Osteoblast (primary cell): ENCODE measurements at regions not wholly inside any gene's neighbourhood (a gene's known extent, or its start where the extent isn't known, plus 50 kb on each side); places are given as distances from the start of the nearest gene placed in this dataset.
A peak's percentile ranks its signal among the peaks of the same experiment; 100 is the strongest.

Experiments used
- DNase-seq: peaks from one replicate; pipeline ENCODE4 v3.0.0; 2011; ENCODE audit warnings: low spot score, mixed read lengths; ENCODE audit not compliant: insufficient read length; ENCODE audit errors: missing footprints
- H2AFZ ChIP-seq: 2 replicates; pipeline ENCODE4 v1.6.0; 2011; ENCODE audit warnings: mild to moderate bottlenecking, low read length
- H3K27ac ChIP-seq: 2 replicates; pipeline ENCODE4 v1.5.1; 2011; ENCODE audit warnings: mild to moderate bottlenecking, low read depth, low read length, moderate library complexity
- H3K27me3 ChIP-seq: 2 replicates; pipeline ENCODE4 v1.6.0; 2012; ENCODE audit warnings: mild to moderate bottlenecking, control low read depth, inconsistent platforms, low read length, moderate library complexity; ENCODE audit not compliant: insufficient read depth
- H3K36me3 ChIP-seq: 2 replicates; pipeline ENCODE4 v1.5.1; 2011; ENCODE audit warnings: mild to moderate bottlenecking, low read length, control low read depth, moderate library complexity; ENCODE audit not compliant: insufficient read depth
- H3K4me1 ChIP-seq: 2 replicates; pipeline ENCODE4 v1.5.1; 2011; ENCODE audit warnings: mild to moderate bottlenecking, low read length, control low read depth, moderate library complexity; ENCODE audit not compliant: insufficient read depth
- H3K4me2 ChIP-seq: 2 replicates; pipeline ENCODE4 v1.6.0; 2011; ENCODE audit warnings: mild to moderate bottlenecking, low read length; ENCODE audit not compliant: insufficient read depth
- H3K4me3 ChIP-seq: fragments of 200-600 bp; sonication (generic); 3 replicates; pipeline ENCODE4 v1.5.1; 2012; ENCODE audit warnings: mild to moderate bottlenecking, low read length, inconsistent platforms; ENCODE audit not compliant: insufficient read depth
- H3K79me2 ChIP-seq: 2 replicates; pipeline ENCODE4 v1.6.0; 2012; ENCODE audit warnings: mild to moderate bottlenecking, low read length, control low read depth, inconsistent platforms; ENCODE audit not compliant: insufficient read depth
- H3K9me3 ChIP-seq: 2 replicates; pipeline ENCODE4 v1.5.1; 2011; ENCODE audit warnings: low read depth, low read length, control low read depth
- H4K20me1 ChIP-seq: 2 replicates; pipeline ENCODE4 v1.6.0; 2012; ENCODE audit warnings: mild to moderate bottlenecking, low read length, control low read depth; ENCODE audit not compliant: insufficient read depth
- TF ChIP-seq, protein P1 (sequence below): IDR thresholded peaks from 2 replicates; pipeline ENCODE4 v1.5.1; 2011; ENCODE audit warnings: mild to moderate bottlenecking, low read depth, low read length, moderate library complexity; ENCODE audit errors: extremely low read depth

DNA sequence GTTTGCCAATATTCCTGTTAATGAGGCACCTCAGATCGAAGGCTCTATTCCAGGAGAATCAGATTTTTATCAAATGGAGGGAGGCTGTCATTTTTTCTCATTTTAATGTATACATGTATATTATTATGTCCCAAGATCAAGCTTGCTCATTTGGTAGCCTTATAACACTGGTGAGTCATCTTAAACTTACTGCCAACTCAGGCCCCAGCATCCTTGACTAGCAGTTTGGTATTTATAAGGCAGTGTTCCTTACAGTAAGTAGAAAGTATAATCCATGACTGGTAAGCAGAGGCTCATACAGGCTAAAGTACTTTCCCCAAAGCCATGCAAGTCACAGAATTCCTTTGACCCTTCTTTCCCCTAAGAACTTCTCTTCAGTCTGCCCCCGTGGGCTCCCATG lies 90.7 kb upstream of the NR3C1 start:
- no peaks in the 10 kb centered on the region for H3K79me2 ChIP-seq
- H3K4me2 ChIP-seq = no peak overlapping the region
- no peaks in the 10 kb centered on the region for H3K27me3 ChIP-seq
- H3K4me3 ChIP-seq = no peak overlapping the region
- TF ChIP-seq, protein P1, sequence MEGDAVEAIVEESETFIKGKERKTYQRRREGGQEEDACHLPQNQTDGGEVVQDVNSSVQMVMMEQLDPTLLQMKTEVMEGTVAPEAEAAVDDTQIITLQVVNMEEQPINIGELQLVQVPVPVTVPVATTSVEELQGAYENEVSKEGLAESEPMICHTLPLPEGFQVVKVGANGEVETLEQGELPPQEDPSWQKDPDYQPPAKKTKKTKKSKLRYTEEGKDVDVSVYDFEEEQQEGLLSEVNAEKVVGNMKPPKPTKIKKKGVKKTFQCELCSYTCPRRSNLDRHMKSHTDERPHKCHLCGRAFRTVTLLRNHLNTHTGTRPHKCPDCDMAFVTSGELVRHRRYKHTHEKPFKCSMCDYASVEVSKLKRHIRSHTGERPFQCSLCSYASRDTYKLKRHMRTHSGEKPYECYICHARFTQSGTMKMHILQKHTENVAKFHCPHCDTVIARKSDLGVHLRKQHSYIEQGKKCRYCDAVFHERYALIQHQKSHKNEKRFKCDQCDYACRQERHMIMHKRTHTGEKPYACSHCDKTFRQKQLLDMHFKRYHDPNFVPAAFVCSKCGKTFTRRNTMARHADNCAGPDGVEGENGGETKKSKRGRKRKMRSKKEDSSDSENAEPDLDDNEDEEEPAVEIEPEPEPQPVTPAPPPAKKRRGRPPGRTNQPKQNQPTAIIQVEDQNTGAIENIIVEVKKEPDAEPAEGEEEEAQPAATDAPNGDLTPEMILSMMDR = no peak
- no peaks in the 10 kb centered on the region for H3K9me3 ChIP-seq
- H4K20me1 ChIP-seq = no peaks in the 10 kb centered on the region
- H2AFZ ChIP-seq = no peak overlapping the region
- DNase-seq = no peak
- H3K27ac ChIP-seq = peak overlapping the region; percentile 52
- H3K4me1 ChIP-seq = peaks cover 28% of the 10 kb centered on the region
- H3K36me3 ChIP-seq = no peaks in the 10 kb centered on the region

DNA sequence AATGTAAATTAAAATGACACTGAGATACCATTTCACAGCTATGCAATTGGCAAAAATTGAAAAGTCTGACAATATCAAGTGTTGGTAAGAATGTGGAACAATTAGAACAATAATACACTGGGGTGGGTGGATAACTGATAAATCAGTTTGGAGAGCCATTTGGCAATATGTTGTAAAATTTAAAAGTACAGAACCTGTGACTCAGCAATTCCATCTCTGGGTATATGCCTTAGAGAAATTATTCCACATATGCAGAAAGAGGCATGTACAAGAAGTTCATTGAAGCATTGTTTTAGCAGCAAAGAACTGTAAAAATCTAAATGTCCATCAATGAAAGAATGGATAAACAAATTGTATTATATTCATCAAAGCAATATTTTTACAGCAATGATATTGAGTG lies 89.3 kb upstream of the NR3C1 start:
- Histone ChIP-seq H3K4me2 (no peak overlapping the region), H3K9me3 (no peaks in the 10 kb centered on the region), H3K4me1 (peaks cover 28% of the 10 kb centered on the region), H4K20me1 (no peaks in the 10 kb centered on the region), H3K27me3 (no peaks in the 10 kb centered on the region), H3K27ac (no peak overlapping the region), H3K79me2 (no peaks in the 10 kb centered on the region), H3K4me3 (no peak overlapping the region), H2AFZ (no peak overlapping the region), H3K36me3 (no peaks in the 10 kb centered on the region)
- TF ChIP-seq, protein P1 = no peak
- no peak for DNase-seq

DNA sequence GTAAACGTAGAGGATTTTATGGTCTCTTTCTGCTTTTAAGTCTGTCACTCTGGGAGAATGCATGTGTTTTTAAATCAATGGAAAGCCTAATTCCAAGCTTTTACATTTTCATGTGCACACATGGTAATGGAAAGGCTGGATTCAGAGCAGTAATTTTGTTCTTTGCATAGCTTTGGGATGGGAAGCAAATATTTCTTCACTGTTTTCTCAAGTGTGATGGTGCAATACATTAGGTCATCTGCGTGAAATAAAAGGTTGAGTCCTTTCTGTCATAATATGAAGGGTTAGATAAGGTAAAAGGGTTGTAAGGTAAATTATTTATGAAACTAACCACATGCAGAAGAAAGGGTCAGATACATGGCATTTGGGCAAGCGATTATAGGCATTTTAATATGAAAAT lies 88.2 kb upstream of the NR3C1 start:
- no peaks in the 10 kb centered on the region for H3K27me3 ChIP-seq
- H3K36me3 ChIP-seq = no peaks in the 10 kb centered on the region
- H3K4me3 ChIP-seq = no peak overlapping the region
- no peak overlapping the region for H3K4me2 ChIP-seq
- no peak for DNase-seq
- TF ChIP-seq, protein P1 = no peak
- H3K4me1 ChIP-seq = peaks cover 28% of the 10 kb centered on the region
- no peaks in the 10 kb centered on the region for H4K20me1 ChIP-seq
- no peaks in the 10 kb centered on the region for H3K9me3 ChIP-seq
- no peak overlapping the region for H3K27ac ChIP-seq
- H2AFZ ChIP-seq = no peak overlapping the region
- no peaks in the 10 kb centered on the region for H3K79me2 ChIP-seq

DNA sequence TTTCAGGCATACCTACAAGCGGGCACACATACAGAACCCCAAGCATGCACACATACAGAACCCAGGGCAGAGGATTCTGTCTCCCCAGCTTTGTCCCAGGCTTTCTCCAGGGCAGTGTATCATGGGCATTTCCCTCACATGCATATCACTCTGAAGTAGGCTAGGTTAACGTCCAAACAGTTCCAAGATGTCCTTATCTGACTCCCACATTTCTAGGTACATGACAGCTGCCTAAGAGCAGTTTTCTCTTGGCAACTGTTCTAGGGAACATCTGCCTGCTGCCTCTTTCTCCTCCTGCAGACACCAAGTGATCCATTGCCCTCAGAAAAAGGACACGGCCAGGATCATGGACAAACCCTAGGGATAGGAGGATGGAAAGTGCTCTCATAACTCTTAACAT lies 84.9 kb upstream of the NR3C1 start:
- Histone ChIP-seq H3K4me3 (no peak overlapping the region), H4K20me1 (no peaks in the 10 kb centered on the region), H3K79me2 (no peaks in the 10 kb centered on the region), H2AFZ (no peak overlapping the region), H3K4me2 (no peak overlapping the region), H3K4me1 (no peaks in the 10 kb centered on the region), H3K36me3 (no peaks in the 10 kb centered on the region), H3K27ac (no peak overlapping the region), H3K9me3 (no peaks in the 10 kb centered on the region), H3K27me3 (no peaks in the 10 kb centered on the region)
- TF ChIP-seq, protein P1 = no peak
- no peak for DNase-seq
